ENCODE measurements at regions not wholly inside any gene's neighbourhood (a gene's known extent, or its start where the extent isn't known, plus 50 kb on each side); places are given as distances from the start of the nearest gene placed in this dataset.
A peak's percentile ranks its signal among the peaks of the same experiment; 100 is the strongest.
"Not testable (repeated sequence)": the region's sequence is repeated elsewhere in the genome, so short reads cannot be mapped to it uniquely, and the experiment has no call there.

GRCh38 chr5:119299242-119299614 is 56.6 kb upstream of the TNFAIP8 start:
- ATAC-seq (ENCODE audit: low FRiP score); H3K27me3 ChIP-seq (ENCODE audit: control insufficient read depth in 1 of 2, insufficient read depth in 2 of 2, low read length in 1 of 2); H3K9me3 ChIP-seq (ENCODE audit: control insufficient read depth, low read length); H3K27ac ChIP-seq (ENCODE audit: low read depth in 1 of 2, low read length in 2 of 2); DNase-seq; H3K4me3 ChIP-seq (ENCODE audit: low read length in 2 of 2); H3K36me3 ChIP-seq (ENCODE audit: control insufficient read depth in 1 of 2, insufficient read depth in 2 of 2, low read length in 1 of 2); H3K4me1 ChIP-seq (ENCODE audit: control insufficient read depth in 1 of 2, insufficient read depth in 2 of 2, low read length in 2 of 2); intact Hi-C loops (cut with DNase I): not testable (repeated sequence)
- 95 to 96% methylated on average over 8 to 9 of the region's 9 CpGs for WGBS, 2 donors

GRCh38 chr5:119299615-119300310 is 56.1 kb upstream of the TNFAIP8 start:
- H3K27ac ChIP-seq (ENCODE audit: low read depth in 1 of 2, low read length in 2 of 2); H3K36me3 ChIP-seq (ENCODE audit: control insufficient read depth in 1 of 2, insufficient read depth in 2 of 2, low read length in 1 of 2); H3K9me3 ChIP-seq (ENCODE audit: control insufficient read depth, low read length); H3K4me1 ChIP-seq (ENCODE audit: control insufficient read depth in 1 of 2, insufficient read depth in 2 of 2, low read length in 2 of 2); intact Hi-C loops (cut with DNase I); DNase-seq; H3K27me3 ChIP-seq (ENCODE audit: control insufficient read depth in 1 of 2, insufficient read depth in 2 of 2, low read length in 1 of 2); ATAC-seq (ENCODE audit: low FRiP score); H3K4me3 ChIP-seq (ENCODE audit: low read length in 2 of 2): not testable (repeated sequence)
- 93 to 97% methylated on average over 23 of the region's 23 CpGs for WGBS, 2 donors

- H3K27ac ChIP-seq (ENCODE audit: low read depth in 1 of 2, low read length in 2 of 2) = no peak overlapping the region
- ATAC-seq (ENCODE audit: low FRiP score) (no peak), DNase-seq (no peak)
- H3K9me3 ChIP-seq (ENCODE audit: control insufficient read depth, low read length) = no peaks in the 10 kb centered on the region
- H3K36me3 ChIP-seq (ENCODE audit: control insufficient read depth in 1 of 2, insufficient read depth in 2 of 2, low read length in 1 of 2) = no peaks in the 10 kb centered on the region
- intact Hi-C loops (cut with DNase I) = no loop called here
- H3K4me3 ChIP-seq (ENCODE audit: low read length in 2 of 2) = no peak overlapping the region
- H3K27me3 ChIP-seq (ENCODE audit: control insufficient read depth in 1 of 2, insufficient read depth in 2 of 2, low read length in 1 of 2) = no peaks in the 10 kb centered on the region
- peaks cover 8 to 9% of the 10 kb centered on the region in 2 donors for H3K4me1 ChIP-seq (ENCODE audit: control insufficient read depth in 1 of 2, insufficient read depth in 2 of 2, low read length in 2 of 2)
- WGBS, 2 donors = 55% methylated on average over 3 of the region's 3 CpGs
These were observed 55.5 kb upstream of the TNFAIP8 start for GRCh38 chr5:119300311-119300670.

- intact Hi-C loops (cut with DNase I) = no loop called here
- Histone ChIP-seq H3K27ac (ENCODE audit: low read depth in 1 of 2, low read length in 2 of 2) (no peak overlapping the region), H3K4me3 (ENCODE audit: low read length in 2 of 2) (no peak overlapping the region), H3K27me3 (ENCODE audit: control insufficient read depth in 1 of 2, insufficient read depth in 2 of 2, low read length in 1 of 2) (no peaks in the 10 kb centered on the region), H3K36me3 (ENCODE audit: control insufficient read depth in 1 of 2, insufficient read depth in 2 of 2, low read length in 1 of 2) (no peaks in the 10 kb centered on the region), H3K9me3 (ENCODE audit: control insufficient read depth, low read length) (no peaks in the 10 kb centered on the region), H3K4me1 (ENCODE audit: control insufficient read depth in 1 of 2, insufficient read depth in 2 of 2, low read length in 2 of 2) (peaks cover 8 to 9% of the 10 kb centered on the region in 2 donors)
- ATAC-seq (ENCODE audit: low FRiP score) (no peak), DNase-seq (no peak)
- 82 to 85% methylated on average over 2 of the region's 2 CpGs for WGBS, 2 donors
These were observed 54.6 kb upstream of the TNFAIP8 start for GRCh38 chr5:119301210-119301609.

- ATAC-seq (ENCODE audit: low FRiP score) (no peak), DNase-seq (no peak)
- no peak overlapping the region for H3K4me3 ChIP-seq (ENCODE audit: low read length in 2 of 2)
- H3K27ac ChIP-seq (ENCODE audit: low read depth in 1 of 2, low read length in 2 of 2) = no peak overlapping the region
- no peaks in the 10 kb centered on the region for H3K9me3 ChIP-seq (ENCODE audit: control insufficient read depth, low read length)
- H3K27me3 ChIP-seq (ENCODE audit: control insufficient read depth in 1 of 2, insufficient read depth in 2 of 2, low read length in 1 of 2) = no peaks in the 10 kb centered on the region
- H3K36me3 ChIP-seq (ENCODE audit: control insufficient read depth in 1 of 2, insufficient read depth in 2 of 2, low read length in 1 of 2) = no peaks in the 10 kb centered on the region
- peaks cover 8 to 9% of the 10 kb centered on the region in 2 donors for H3K4me1 ChIP-seq (ENCODE audit: control insufficient read depth in 1 of 2, insufficient read depth in 2 of 2, low read length in 2 of 2)
- intact Hi-C loops (cut with DNase I) = no loop called here
These were observed 53.9 kb upstream of the TNFAIP8 start for GRCh38 chr5:119301906-119302305.

GRCh38 chr5:119302449-119302848 is 53.4 kb upstream of the TNFAIP8 start:
- DNase-seq (no peak), ATAC-seq (ENCODE audit: low FRiP score) (no peak)
- intact Hi-C loops (cut with DNase I) = no loop called here
- no peaks in the 10 kb centered on the region for H3K27me3 ChIP-seq (ENCODE audit: control insufficient read depth in 1 of 2, insufficient read depth in 2 of 2, low read length in 1 of 2)
- H3K9me3 ChIP-seq (ENCODE audit: control insufficient read depth, low read length) = no peaks in the 10 kb centered on the region
- 43 to 51% methylated on average over 3 of the region's 3 CpGs for WGBS, 2 donors
- H3K27ac ChIP-seq (ENCODE audit: low read depth in 1 of 2, low read length in 2 of 2) = no peak overlapping the region
- peaks cover 8 to 9% of the 10 kb centered on the region in 2 donors for H3K4me1 ChIP-seq (ENCODE audit: control insufficient read depth in 1 of 2, insufficient read depth in 2 of 2, low read length in 2 of 2)
- no peaks in the 10 kb centered on the region for H3K36me3 ChIP-seq (ENCODE audit: control insufficient read depth in 1 of 2, insufficient read depth in 2 of 2, low read length in 1 of 2)
- H3K4me3 ChIP-seq (ENCODE audit: low read length in 2 of 2) = no peak overlapping the region

- DNase-seq (no peak), ATAC-seq (ENCODE audit: low FRiP score) (peak; percentile 85)
- no peaks in the 10 kb centered on the region for H3K27me3 ChIP-seq (ENCODE audit: control insufficient read depth in 1 of 2, insufficient read depth in 2 of 2, low read length in 1 of 2)
- intact Hi-C loops (cut with DNase I) = no loop called here
- H3K36me3 ChIP-seq (ENCODE audit: control insufficient read depth in 1 of 2, insufficient read depth in 2 of 2, low read length in 1 of 2) = no peaks in the 10 kb centered on the region
- 24 to 28% methylated on average over 5 of the region's 5 CpGs for WGBS, 2 donors
- peaks cover 8 to 9% of the 10 kb centered on the region in 2 donors for H3K4me1 ChIP-seq (ENCODE audit: control insufficient read depth in 1 of 2, insufficient read depth in 2 of 2, low read length in 2 of 2)
- H3K4me3 ChIP-seq (ENCODE audit: low read length in 2 of 2) = peak overlapping the region in 1 of 2 donors; percentile 10
- no peaks in the 10 kb centered on the region for H3K9me3 ChIP-seq (ENCODE audit: control insufficient read depth, low read length)
- peak overlapping the region; percentile 77 to 99 for H3K27ac ChIP-seq (ENCODE audit: low read depth in 1 of 2, low read length in 2 of 2)
These were observed 52.6 kb upstream of the TNFAIP8 start for GRCh38 chr5:119302916-119303897.

- H3K4me1 ChIP-seq (ENCODE audit: control insufficient read depth in 1 of 2, insufficient read depth in 2 of 2, low read length in 2 of 2) = peaks cover 8 to 9% of the 10 kb centered on the region in 2 donors
- WGBS, 2 donors = 61 to 66% methylated on average over 2 of the region's 2 CpGs
- no peaks in the 10 kb centered on the region for H3K27me3 ChIP-seq (ENCODE audit: control insufficient read depth in 1 of 2, insufficient read depth in 2 of 2, low read length in 1 of 2)
- intact Hi-C loops (cut with DNase I) = no loop called here
- no peak overlapping the region for H3K4me3 ChIP-seq (ENCODE audit: low read length in 2 of 2)
- ATAC-seq (ENCODE audit: low FRiP score) (no peak), DNase-seq (no peak)
- H3K9me3 ChIP-seq (ENCODE audit: control insufficient read depth, low read length) = no peaks in the 10 kb centered on the region
- no peaks in the 10 kb centered on the region for H3K36me3 ChIP-seq (ENCODE audit: control insufficient read depth in 1 of 2, insufficient read depth in 2 of 2, low read length in 1 of 2)
- H3K27ac ChIP-seq (ENCODE audit: low read depth in 1 of 2, low read length in 2 of 2) = peak overlapping the region in 1 of 2 donors; percentile 79
These were observed 51.2 kb upstream of the TNFAIP8 start for GRCh38 chr5:119304439-119305211.

All from aorta (tissue), 5 donors.